ENCODE measurements at regions not wholly inside any gene's neighbourhood (a gene's known extent, or its start where the extent isn't known, plus 50 kb on each side); places are given as distances from the start of the nearest gene placed in this dataset.
"Not testable (repeated sequence)": the region's sequence is repeated elsewhere in the genome, so short reads cannot be mapped to it uniquely, and the experiment has no call there.

- DNase-seq, result no peak
Observed at GRCh38 chr6:34646714-34647113, 49.9 kb downstream of the ILRUN start.

- no peak for DNase-seq
Observed at GRCh38 chr6:34645627-34646026, 50.9 kb downstream of the ILRUN start.

- DNase-seq, result peak; percentile 17 to 62
Observed at GRCh38 chr6:34644716-34645115, 51.9 kb downstream of the ILRUN start.

GRCh38 chr6:34642427-34642826 is 54.1 kb downstream of the ILRUN start:
- DNase-seq, result no peak

GRCh38 chr6:34640074-34640849 is 56.3 kb downstream of the ILRUN start:
- DNase-seq, result not testable (repeated sequence)

- peak in 1 of 2 donors; percentile 31 for DNase-seq
Observed at GRCh38 chr6:34638834-34639736, 57.5 kb downstream of the ILRUN start.

GRCh38 chr6:34633785-34634184 is 62.8 kb downstream of the ILRUN start:
- DNase-seq, result no peak

GRCh38 chr6:34633256-34633655 is 63.3 kb downstream of the ILRUN start:
- no peak for DNase-seq

GRCh38 chr6:34630040-34630439 is 66.5 kb downstream of the ILRUN start:
- DNase-seq, result no peak

- DNase-seq, result no peak
Observed at GRCh38 chr6:34627296-34627695, 69.3 kb downstream of the ILRUN start.

GRCh38 chr6:34618430-34619182 is 62.5 kb upstream of the SPDEF start:
- DNase-seq, result no peak

GRCh38 chr6:34617231-34617630 is 61.1 kb upstream of the SPDEF start:
- peak; percentile 59 to 62 for DNase-seq

- peak in 1 of 2 donors; percentile 21 for DNase-seq
Observed at GRCh38 chr6:34616227-34616585, 60.1 kb upstream of the SPDEF start.

- no peak for DNase-seq
Observed at GRCh38 chr6:34615574-34616226, 59.6 kb upstream of the SPDEF start.

- peak; percentile 14 to 25 for DNase-seq
Observed at GRCh38 chr6:34610819-34611477, 54.8 kb upstream of the SPDEF start.

- DNase-seq, result no peak
Observed at GRCh38 chr6:34608321-34609091, 52.4 kb upstream of the SPDEF start.

GRCh38 chr6:34606477-34607265 is 50.5 kb upstream of the SPDEF start:
- no peak for DNase-seq

Data from inflammatory macrophage treated with lipopolysaccharide for 1 hour (primary cell).